Stomach (tissue), 4 donors: ENCODE measurements at regions not wholly inside any gene's neighbourhood (a gene's known extent, or its start where the extent isn't known, plus 50 kb on each side); places are given as distances from the start of the nearest gene placed in this dataset.

Source experiments
- EP300 ChIP-seq: sonication (generic); formaldehyde crosslinking; IDR thresholded peaks from one replicate; pipeline ENCODE4 v1.6.1; 2017; ENCODE audit warnings: antibody characterized with exemption
- POLR2A ChIP-seq, 4 donors: fragments of 450-650 bp; IDR thresholded peaks; one replicate each; pipeline ENCODE4 v1.6.1; 2016; ENCODE audit warnings: antibody characterized with exemption in 4 of 4, control low read depth in 2 of 4, mild to moderate bottlenecking in 1 of 4, moderate library complexity in 1 of 4
- POLR2AphosphoS5 ChIP-seq, 3 donors: sonication (generic); formaldehyde crosslinking; IDR thresholded peaks; one replicate each; pipeline ENCODE4 v1.6.1; 2016; ENCODE audit warnings: antibody characterized with exemption in 3 of 3
- TF ChIP-seq, protein P1 (sequence below), 7 experiments: fragments of 450-650 bp in 4 of 7; fragments of 200-600 bp in 3 of 7; sonication (generic) in 3 of 7; IDR thresholded peaks; one replicate each; pipeline ENCODE4 v1.5.1; 2016 to 2019; ENCODE audit warnings: antibody characterized with exemption in 7 of 7, control low read depth in 2 of 7, mild to moderate bottlenecking in 1 of 7

DNA sequence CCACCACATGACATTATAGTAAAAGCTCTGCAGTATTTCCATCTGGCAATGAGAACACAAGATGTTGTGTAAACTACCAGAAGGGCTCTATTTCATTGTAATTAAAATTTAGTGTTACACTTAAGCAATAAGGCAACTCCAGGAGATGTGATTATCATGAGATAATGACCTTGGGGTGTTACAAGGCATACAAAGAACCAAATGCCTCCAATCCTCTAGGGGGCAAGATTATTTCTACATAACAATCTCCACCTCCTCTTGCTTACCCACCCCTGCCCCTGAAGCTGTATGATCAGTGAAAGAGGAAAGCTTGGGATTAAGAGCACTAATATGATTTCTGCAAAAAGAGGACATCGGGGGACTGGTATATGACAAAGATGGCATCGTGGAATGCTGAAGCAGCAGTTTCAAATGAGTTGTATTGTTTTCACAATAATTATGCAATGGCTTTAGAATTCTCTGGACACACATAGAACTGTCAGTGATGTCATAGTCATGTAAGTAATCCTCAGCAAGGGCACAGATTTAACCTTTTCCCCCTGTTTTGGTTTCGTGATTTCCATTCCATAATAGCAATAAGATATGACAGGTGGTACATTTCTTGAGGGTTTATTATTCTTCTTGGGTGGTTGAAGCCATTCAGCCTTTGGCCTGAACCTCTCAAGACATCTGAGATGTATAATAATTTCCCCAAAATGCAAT is 295.3 kb downstream of the MZT1 start:
- TF ChIP-seq POLR2AphosphoS5 (IDR thresholded peaks at IDR 0.05) (no peak), POLR2A (IDR thresholded peaks at IDR 0.05) (no peak), EP300 (no peak)
- TF ChIP-seq, protein P1, sequence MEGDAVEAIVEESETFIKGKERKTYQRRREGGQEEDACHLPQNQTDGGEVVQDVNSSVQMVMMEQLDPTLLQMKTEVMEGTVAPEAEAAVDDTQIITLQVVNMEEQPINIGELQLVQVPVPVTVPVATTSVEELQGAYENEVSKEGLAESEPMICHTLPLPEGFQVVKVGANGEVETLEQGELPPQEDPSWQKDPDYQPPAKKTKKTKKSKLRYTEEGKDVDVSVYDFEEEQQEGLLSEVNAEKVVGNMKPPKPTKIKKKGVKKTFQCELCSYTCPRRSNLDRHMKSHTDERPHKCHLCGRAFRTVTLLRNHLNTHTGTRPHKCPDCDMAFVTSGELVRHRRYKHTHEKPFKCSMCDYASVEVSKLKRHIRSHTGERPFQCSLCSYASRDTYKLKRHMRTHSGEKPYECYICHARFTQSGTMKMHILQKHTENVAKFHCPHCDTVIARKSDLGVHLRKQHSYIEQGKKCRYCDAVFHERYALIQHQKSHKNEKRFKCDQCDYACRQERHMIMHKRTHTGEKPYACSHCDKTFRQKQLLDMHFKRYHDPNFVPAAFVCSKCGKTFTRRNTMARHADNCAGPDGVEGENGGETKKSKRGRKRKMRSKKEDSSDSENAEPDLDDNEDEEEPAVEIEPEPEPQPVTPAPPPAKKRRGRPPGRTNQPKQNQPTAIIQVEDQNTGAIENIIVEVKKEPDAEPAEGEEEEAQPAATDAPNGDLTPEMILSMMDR (IDR thresholded peaks at IDR 0.05) = no peak
